NCI-H2029 (cell line): ENCODE measurements at regions not wholly inside any gene's neighbourhood (a gene's known extent, or its start where the extent isn't known, plus 50 kb on each side); places are given as distances from the start of the nearest gene placed in this dataset.

Experiments
- DNase-seq: peaks from one replicate; lab custom pipeline; 2025; lab: John Stamatoyannopoulos, UW

GRCh38 chr9:6703898-6704639 lies 53.7 kb upstream of the KDM4C start:
- DNase-seq: peak; percentile 61

- DNase-seq: no peak
Observed at GRCh38 chr9:6702707-6703106, 55.1 kb upstream of the KDM4C start.

- DNase-seq: no peak
Observed at GRCh38 chr9:6696178-6696577, 50.6 kb upstream of the GLDC start.

GRCh38 chr9:6695121-6695814 lies 49.7 kb upstream of the GLDC start:
- no peak for DNase-seq
